GM19467 (cell line): ENCODE measurements at regions not wholly inside any gene's neighbourhood (a gene's known extent, or its start where the extent isn't known, plus 50 kb on each side); places are given as distances from the start of the nearest gene placed in this dataset.
"Not testable (repeated sequence)": the region's sequence is repeated elsewhere in the genome, so short reads cannot be mapped to it uniquely, and the experiment has no call there.

Experiments used
- ATAC-seq: cut with Tn5 transposase; IDR thresholded peaks from one replicate; pipeline ENCODE4 v1.9.1; 2021; ENCODE audit warnings: mild to moderate bottlenecking, moderate library complexity; ENCODE audit not compliant: unreplicated experiment

DNA sequence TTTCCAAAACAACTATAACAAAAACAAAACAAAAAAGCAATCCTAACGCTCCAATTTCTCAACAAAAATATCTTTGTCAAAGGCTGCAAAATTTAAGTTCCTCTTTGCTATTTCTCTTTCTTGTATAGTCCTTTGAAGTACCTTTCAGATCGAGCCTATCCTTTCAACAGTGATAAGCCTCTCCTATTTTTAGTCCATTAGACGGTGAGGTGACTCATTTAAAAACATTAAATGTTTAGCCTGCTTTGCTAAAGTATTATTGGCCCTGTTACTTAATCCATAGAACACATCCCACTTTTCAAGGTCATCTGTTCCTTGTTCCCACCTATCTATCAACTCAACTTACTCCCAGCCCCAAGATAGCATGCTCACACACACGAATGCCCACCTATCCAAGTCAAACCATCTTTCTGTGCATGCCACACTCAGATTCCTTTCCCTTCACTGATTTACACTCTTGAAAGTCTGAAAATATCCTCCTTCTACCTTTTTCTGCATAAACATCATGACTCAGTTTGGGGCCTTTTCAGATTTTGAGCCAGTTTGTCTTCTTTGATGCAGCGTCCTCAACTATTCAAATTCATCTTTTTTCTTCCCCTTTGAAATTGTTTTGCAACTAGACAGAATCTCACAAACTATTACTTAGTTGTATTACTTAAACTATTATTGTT is 224.9 kb upstream of the TMEM229A start:
- no peak for ATAC-seq

DNA sequence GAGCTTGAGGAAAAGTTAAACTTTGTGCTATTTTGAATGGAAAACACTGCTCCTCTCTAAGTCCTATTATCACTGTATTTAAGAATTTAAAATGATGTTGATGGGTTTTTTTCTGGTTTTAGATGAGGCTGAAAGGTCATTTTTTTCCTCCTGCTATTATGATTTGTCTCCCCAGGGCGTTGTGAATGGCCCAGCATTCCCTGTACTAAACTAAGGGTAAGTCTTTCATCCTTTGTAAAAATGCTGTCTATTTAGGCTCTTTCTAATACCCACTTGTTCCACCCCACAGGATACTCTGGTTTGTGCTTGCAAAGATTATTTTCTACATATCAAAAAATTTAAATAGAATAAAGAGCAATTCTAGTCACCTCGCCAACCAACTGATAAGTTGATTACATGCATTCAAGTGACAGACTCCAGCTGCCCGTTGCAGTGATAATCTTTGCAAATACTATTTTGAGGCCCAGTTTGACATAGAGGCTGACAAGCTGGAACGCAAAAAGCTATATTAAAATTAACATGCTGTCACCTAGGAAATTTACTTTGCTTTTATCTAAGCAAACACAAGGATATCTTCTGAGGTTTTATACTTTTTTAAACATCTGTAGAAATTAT is 222.3 kb upstream of the TMEM229A start:
- ATAC-seq: no peak

DNA sequence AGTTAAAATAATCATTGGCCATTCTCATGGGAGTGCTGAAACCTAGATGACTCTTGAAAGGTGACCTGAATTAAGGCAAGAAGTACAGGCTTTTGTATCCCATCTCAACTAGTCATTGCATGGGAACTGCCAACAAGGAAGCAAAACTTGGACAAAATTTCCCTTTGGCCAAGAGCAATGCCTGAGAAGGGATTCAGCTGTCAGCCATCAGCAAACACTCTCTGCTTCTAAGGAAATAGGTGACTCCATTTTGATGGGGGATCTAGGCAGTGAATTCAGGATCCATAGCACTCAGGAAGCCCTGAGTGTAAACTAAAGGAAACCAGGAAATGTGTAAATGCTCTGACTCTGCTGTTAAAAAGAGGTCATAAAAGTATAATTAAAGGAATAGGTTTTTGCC is 221.5 kb upstream of the TMEM229A start:
- ATAC-seq: no peak

DNA sequence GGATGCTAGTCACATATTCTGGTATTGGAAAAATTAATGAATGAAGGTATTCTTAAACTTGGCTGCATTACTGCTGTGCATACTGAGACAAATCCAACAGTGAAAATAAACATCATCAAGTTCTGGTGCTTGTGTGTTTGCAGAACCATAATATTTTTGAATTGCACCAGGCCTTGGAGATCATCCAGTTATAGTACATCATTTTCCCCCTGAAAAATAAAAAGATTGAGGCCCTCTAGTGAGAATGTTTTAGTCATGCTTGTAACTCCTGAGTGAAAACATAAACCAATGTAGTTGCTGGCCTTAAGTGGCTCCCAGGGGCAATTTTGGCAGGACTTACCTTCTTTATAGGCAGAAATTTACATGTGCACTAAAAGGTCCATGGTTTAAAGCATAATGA is 218.8 kb upstream of the TMEM229A start:
- no peak for ATAC-seq

DNA sequence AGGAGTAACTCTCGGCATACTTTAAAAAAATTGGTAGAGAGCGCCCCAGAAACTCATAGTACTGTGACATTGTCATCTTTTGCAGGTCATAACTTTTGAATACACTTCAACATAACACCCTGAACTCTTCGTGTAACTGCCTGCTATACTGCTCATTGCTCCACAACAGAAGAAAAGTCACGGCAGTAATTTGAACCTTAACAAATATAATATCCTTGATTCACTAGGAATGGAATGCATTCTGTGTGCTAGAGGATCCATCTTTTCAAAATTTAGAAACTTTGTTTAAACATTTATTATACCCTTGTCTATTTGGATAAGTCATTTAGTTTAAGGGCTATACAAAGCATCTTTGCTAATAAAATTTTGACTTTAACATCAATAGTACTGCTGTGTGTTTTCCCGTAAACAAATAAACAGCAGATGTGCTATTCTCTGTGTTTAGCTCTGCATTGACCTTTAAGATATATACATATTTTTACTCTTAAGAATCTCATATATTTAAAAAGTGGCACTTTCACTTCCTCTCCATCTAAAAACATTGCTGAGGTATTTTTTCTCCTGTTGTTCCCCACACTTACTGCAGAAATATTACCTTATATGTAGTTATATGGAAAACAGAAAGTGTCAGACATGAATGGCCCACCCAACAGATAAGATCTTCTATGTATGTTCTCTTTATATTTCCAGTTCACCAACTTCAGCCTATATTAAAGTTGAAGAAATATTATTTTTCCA is 217.6 kb upstream of the TMEM229A start:
- no peak for ATAC-seq

DNA sequence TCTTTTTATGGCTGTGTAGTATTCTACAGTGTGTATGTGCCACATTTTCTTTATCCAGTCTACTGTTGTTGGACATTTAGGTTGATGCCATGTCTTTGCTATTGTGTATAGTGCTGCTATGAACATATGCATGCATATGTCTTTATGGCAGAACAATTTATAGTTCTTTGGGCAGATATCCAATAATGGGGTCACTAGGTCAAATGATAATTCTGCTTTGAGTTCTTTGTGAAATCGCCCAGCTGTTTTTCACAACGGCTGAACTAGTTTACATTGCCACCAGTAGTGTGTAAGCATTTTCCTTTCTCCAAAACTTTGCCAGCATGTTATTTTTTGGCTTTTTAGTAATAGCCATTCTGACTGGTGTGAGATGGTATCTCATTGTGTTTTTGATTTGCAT is 214.8 kb upstream of the TMEM229A start:
- ATAC-seq: no peak

DNA sequence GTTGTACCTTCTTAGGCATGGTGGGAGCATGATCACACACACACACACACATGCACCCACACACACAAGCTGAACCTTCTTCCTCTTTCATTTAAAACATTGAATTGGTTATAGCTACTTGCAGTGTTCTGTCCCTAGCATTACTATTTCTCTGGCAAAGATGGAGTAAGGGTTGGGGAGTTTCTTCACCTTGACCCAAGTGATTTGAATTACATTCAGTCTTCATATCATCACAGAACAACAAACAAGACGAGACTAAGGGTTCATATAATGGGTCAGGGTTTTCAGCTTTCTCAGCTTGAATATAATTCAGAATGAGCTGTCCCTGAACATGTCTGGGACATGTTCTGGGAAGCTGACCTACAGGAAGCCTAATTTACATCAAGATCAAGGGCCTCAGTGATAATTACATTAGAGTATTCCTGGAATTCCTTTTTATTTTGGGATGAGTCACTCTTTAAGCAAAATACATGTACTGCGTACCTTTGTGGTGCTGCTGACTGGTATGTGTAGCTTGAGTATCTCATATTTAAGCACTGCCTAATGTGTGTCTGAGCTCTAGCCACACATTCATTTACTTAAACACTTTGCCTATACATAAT is 213.5 kb upstream of the TMEM229A start:
- no peak for ATAC-seq

DNA sequence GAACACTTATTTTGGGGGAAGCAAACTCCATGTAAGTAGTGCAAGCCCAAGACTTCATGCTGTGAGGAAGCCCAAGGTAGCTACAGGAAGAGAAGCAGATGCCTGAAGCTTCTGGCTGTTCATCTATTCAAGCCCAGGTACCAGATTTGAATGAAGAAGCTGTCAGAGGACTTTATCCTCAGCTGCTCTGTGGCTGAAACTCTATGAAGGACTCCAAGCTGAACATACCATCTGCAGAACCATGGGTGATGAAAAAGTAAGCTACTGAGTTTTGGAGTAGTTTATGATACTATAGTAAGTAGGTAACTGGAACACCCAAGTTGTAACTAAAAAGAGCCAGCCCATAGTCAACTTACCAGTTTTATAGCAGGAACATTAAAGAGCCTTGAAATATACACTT is 211.6 kb upstream of the TMEM229A start:
- not testable (repeated sequence) for ATAC-seq

DNA sequence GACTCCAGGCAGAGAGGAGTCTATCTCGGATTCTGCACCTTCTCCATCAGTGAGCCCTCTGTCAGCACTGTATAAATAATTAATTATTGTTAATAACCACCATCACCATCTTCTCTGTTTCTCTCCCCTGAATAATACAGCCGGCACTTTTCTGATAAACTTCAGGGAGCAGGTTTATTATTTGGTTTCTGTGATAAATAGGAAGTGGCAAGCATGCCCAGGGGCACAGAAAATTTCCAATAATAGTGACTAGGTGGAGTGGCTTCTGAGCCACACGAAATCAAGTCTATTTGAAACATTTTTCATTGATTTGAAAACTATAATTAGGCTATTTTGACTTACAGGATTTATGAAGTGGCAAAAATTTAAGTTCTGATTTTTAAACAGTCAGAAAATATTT is 186.8 kb upstream of the TMEM229A start:
- no peak for ATAC-seq

DNA sequence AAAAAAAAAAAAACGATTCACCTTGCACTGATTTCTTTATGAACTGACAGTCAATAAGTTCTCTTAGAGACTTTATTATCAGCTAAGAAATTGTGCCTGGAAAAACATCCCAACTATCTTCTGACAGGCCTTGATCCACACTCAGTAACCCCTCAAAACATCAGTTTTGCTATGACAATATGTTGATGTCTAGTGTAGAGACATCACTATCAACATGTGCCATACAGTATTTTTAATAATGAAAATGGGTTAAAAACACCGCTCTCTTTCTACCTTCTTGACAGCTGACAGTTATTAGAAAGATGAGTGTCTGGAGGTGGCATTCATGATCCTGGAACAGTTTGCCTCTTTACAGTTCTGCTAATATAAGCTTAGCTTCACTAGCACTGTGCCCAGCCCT is 175.8 kb upstream of the TMEM229A start:
- ATAC-seq: no peak

DNA sequence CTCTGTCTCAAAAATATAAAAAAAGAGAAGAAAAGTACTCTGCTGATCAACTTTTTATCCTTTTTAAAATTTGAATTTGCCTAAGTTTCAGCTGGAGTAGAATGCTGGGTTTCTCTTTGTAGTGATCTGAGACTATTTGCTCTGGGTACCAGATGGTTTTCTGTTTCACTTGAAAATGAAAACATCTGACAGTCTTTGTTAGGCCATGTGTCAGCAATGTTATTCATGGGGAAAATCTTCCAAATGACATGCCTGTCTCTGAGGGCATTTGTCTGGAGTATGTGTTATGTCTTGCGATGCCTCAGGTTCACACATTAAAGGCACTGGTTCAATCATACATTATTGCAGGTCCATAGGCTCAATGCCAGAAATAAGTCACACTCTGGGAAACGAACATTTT is 175.3 kb upstream of the TMEM229A start:
- ATAC-seq: no peak

DNA sequence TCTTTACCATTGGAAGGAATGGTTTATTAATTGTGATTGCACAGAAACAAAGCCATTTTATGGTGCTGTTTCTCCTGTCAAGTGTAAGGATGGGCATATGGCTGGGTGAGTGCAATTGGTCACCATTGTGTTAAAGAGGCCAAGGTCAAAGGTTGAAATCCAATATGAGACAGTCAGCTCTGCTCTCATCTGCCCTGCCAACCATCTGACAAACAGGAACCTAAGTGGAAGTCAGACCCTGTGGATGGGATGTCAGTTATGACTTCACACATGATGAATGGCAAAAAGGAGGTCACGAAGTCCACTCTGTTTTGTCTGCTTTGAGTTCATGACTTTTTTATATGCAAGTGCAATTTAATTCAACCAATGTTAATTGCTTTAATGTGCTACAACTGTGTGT is 172.7 kb upstream of the TMEM229A start:
- no peak for ATAC-seq

DNA sequence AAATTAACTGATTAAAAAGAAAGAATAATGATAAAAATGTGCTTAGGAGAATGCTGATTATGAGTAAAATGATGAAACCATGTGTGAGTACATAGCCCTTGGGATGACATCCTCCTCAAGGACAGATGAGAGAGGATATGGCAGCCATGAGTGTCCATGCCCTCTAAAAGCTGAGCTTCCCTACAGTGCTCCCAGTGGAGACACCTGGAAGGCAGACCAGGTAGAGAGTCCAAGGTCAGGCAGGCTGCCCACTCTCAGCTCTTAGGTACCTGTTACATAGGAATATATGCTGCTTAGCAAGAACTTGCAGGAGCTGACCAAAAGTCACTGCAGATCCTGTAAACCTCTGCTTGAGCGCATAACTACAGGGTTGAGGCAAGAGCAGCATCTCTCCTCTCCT is 169.7 kb upstream of the TMEM229A start:
- ATAC-seq: no peak

DNA sequence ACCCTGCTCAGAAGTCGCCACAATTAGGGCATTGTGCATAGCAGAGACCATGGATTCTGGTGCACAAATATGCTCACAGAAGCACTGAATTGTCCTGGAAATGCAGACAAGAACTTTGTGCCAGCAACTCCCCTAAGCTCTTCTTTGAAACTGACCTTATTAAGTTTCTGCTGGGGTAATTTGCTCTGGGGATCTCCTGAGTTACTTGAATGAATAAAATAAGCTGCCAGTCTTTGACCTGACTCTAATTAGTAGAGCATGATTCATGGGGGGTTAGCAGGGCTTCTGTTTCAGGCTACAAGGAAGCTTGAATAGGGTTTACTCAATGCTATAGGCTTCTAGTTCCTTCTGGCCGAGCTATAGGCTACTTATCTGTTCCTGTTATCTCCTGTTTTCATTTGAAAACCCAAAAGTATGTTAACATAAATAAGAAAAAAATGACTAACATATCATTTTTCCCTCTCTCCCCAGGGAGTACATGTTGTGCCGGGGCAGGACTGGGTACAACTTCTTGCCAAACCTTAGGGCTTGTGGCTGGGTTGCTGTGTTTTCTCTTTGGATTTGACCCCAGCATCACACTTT is 169.0 kb upstream of the TMEM229A start:
- ATAC-seq: no peak

DNA sequence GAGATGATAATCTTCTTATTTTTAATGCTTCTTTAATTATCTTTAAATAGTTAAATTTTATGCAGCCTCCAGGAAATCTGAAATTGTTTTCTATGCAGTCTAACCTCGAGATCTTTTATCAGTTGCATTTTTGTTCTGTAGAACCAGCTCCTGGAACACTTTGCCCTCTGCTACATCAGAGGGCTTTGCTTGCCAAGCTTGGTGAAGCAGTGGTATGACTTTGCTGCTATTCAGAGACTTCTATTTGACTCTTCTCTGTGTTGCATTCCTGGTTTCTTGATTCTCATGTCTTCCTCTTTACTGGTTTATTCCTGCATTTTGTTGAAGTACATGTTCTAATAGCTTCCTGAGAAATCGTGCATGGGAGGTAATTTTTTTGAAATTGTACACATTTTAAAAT is 163.7 kb upstream of the TMEM229A start:
- ATAC-seq: no peak

DNA sequence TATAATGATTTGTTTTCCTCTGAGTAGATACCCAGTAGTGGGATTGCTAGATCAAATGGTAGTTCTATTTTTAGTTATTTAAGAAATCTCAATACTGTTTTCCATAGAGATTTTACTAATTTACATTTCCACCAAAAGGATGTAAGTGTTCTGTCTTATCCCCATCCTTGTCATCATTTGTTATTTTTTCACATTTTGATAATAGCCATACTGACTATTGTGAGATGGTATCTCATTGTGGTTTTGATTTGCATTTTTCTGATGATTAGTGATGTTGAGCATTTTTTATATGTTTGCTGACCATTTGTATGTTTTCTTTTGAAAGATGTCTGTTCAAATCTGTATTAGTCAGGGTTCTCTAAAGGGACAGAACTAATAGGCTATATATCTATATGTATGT is 160.0 kb upstream of the TMEM229A start:
- ATAC-seq: no peak

DNA sequence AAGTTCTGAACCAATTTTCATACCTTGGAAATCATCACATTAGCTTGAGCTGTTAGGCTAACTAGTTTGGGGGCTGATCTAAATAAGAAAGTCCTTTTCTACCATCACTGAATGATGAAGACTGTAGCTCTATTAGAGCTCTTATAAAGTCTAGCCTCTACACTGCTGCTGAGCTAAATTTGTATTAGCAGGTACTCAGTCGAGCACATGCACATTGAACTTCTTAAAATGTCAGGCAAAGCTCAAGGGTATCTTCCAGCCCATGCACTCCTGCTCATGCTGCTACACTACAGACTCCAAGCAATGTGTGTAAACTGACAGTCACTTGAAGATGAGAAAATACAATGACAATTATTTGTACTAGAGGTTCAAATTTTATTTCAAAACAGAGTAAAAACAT is 158.8 kb upstream of the TMEM229A start:
- no peak for ATAC-seq

DNA sequence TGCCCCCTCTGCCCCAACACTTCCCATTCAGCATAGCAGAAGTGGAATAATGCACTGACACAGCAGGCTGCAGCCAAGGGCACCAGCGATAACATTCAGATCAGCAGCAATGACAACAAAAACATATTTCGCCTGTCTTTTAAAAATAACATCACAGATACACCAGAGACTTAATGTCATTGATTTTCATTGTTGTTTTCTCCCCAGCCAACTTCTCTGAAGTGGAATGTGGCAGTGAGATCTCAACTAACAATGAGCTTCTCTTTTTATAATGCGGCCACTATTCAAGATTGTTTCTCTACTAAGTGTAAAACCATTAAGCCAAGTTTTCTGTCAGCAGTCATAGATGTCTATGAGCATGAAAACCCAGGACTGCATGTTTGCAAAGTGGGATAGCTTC is 158.2 kb upstream of the TMEM229A start:
- no peak for ATAC-seq

DNA sequence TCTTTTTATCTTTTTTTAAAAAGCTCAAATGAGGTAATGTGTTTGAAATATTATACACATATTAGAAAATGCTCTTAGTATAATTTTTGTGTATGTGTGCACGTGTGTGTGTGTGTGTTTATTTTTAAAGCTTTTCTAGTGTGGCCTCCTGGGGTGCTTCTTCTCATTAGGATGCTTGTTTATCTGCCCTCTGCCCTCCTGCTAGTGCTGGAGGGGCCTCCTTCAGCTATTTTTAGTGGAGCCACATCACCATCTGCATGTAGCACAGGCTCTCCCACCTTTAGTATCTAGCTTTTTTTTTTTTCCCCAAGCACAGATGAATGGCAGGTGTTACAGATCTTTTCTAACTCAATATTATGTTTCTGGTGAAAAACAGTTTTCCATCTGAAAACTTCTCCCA is 155.7 kb upstream of the TMEM229A start:
- ATAC-seq: no peak

DNA sequence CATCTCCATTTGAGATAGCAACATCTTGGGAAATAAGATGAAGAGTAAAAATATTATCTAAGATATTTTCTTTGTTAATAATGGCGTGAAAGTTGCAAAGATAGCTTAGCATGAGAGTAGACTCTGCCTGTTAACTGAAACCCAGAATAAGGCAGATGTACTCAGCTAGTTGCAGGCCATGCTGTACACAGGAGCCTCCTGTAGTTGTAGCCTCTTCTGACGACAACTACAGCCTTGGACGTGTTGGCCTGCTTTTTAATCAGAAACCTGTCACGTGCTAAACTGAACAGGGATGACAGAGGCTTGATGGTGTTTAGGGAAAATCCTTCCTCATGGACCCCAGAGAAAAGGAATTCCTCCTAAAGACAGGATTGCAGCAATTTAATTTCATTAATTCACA is 155.1 kb upstream of the TMEM229A start:
- ATAC-seq: no peak

DNA sequence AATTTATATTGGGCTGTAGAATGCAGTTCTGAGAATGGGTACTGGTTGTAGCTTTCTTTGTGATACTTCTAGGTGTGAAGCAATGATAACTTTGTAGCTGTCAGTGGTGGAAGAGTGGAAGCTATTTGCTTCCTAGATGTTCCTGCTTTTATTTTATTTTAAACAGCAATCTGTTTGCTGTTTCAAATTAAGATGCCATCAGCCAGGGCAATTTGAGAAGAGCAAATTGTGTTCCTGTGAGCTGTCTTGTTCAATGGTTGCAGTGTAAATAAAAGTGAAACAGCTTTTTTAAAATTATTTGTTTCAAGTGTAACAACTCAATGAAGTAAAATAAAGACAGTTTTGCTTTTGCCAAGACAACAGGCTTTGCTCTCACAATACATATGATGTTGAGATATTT is 150.8 kb upstream of the TMEM229A start:
- ATAC-seq: no peak

DNA sequence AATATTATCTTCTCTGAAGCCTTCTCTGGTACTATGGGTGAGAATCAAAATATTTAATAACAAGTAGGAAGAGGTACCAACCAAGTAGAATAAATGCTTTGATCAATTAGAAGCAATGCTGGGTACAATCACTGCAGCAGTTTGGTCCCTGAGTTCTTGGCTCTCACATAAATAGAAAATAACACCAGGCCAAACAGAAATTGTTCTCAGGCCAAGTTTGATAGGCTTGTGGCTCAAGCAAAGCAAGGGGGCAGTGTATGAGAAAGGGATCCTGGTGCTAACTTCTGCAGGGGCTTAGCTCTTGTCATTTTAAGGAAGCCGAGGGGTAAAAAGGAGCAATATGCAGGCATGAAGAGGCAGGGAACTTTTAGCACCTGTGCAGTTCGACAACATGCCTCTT is 146.8 kb upstream of the TMEM229A start:
- no peak for ATAC-seq
